ENCODE measurements at regions not wholly inside any gene's neighbourhood (a gene's known extent, or its start where the extent isn't known, plus 50 kb on each side); places are given as distances from the start of the nearest gene placed in this dataset.

- Histone ChIP-seq H3K9me3 (ENCODE audit: insufficient read depth, low read length) (no peaks in the 10 kb centered on the region), H3K27ac (ENCODE audit: low read length) (no peak overlapping the region), H3K27me3 (ENCODE audit: low read depth, low read length) (no peaks in the 10 kb centered on the region), H3K4me2 (ENCODE audit: low read length) (no peak overlapping the region), H3K79me2 (ENCODE audit: low read length) (no peaks in the 10 kb centered on the region), H3K4me3 (ENCODE audit: low read length) (no peak overlapping the region), H2AFZ (ENCODE audit: low read depth, low read length) (no peak overlapping the region), H4K20me1 (ENCODE audit: insufficient read depth, low read length) (no peaks in the 10 kb centered on the region), H3K9ac (ENCODE audit: low read length) (no peak overlapping the region), H3K4me1 (ENCODE audit: low read length) (no peaks in the 10 kb centered on the region), H3K36me3 (replicated peaks; ENCODE audit: low read depth, low read length) (no peaks in the 10 kb centered on the region)
- TF ChIP-seq CTCF (IDR thresholded peaks at IDR 0.05; ENCODE audit: low read depth, low read length) (no peak), EZH2phosphoT487 (IDR thresholded peaks at IDR 0.05; ENCODE audit: low read depth) (no peak)
Observed at GRCh38 chr9:119917175-119917574, 547.9 kb upstream of the BRINP1 start.

DNA sequence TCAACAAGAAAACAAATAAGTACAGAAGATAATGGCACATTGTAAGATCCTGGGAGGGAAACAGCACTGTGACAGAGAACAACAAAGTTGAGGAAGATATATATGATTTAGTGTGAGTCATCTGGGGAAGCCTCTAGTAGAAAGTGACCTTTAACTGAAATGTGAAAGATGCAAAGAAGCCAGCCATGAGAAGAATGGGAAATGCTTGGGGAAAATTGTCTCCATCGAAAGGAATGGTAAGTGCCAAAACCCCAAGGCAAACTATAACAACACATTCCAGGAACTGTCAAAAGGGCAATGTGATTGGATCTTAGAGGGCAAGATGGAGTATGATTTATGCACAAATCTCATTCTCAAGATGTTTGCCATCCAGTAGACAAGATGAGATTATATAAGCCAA, 537.8 kb upstream of the BRINP1 start:
- Histone ChIP-seq H3K79me2 (ENCODE audit: low read length) (no peaks in the 10 kb centered on the region), H3K27me3 (ENCODE audit: low read depth, low read length) (no peaks in the 10 kb centered on the region), H3K27ac (ENCODE audit: low read length) (no peak overlapping the region), H3K36me3 (replicated peaks; ENCODE audit: low read depth, low read length) (no peaks in the 10 kb centered on the region), H2AFZ (ENCODE audit: low read depth, low read length) (no peak overlapping the region), H3K4me2 (ENCODE audit: low read length) (no peak overlapping the region), H3K4me3 (ENCODE audit: low read length) (no peak overlapping the region), H3K9me3 (ENCODE audit: insufficient read depth, low read length) (no peaks in the 10 kb centered on the region), H4K20me1 (ENCODE audit: insufficient read depth, low read length) (no peaks in the 10 kb centered on the region), H3K9ac (ENCODE audit: low read length) (no peak overlapping the region), H3K4me1 (ENCODE audit: low read length) (no peaks in the 10 kb centered on the region)
- no peak for TF ChIP-seq EZH2phosphoT487 (IDR thresholded peaks at IDR 0.05; ENCODE audit: low read depth)
- no peak for TF ChIP-seq CTCF (IDR thresholded peaks at IDR 0.05; ENCODE audit: low read depth, low read length)

DNA sequence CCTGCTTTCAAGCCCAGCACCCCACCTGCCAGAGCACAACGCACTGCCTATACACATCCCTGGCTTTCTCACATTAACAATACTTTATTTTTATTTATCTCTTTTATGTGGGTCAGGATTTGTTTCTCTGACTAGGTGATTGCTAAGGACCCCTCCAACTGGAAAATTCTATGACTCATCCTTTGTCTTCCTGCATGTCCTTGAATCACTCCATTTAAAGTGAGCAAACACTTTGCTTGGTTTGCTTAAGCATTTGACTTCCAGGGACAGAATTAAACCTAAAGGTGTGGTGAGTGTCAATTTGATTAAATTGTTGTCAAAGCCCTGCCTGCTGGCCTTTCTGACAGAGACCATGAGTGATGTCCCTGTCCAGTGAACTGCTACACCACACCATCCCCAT, 536.5 kb upstream of the BRINP1 start:
- Histone ChIP-seq H3K9ac (ENCODE audit: low read length) (no peak overlapping the region), H3K27ac (ENCODE audit: low read length) (no peak overlapping the region), H3K4me2 (ENCODE audit: low read length) (no peak overlapping the region), H3K4me1 (ENCODE audit: low read length) (no peaks in the 10 kb centered on the region), H3K27me3 (ENCODE audit: low read depth, low read length) (no peaks in the 10 kb centered on the region), H3K79me2 (ENCODE audit: low read length) (no peaks in the 10 kb centered on the region), H3K4me3 (ENCODE audit: low read length) (no peak overlapping the region), H4K20me1 (ENCODE audit: insufficient read depth, low read length) (no peaks in the 10 kb centered on the region), H3K36me3 (replicated peaks; ENCODE audit: low read depth, low read length) (no peaks in the 10 kb centered on the region), H2AFZ (ENCODE audit: low read depth, low read length) (no peak overlapping the region), H3K9me3 (ENCODE audit: insufficient read depth, low read length) (no peaks in the 10 kb centered on the region)
- TF ChIP-seq EZH2phosphoT487 (IDR thresholded peaks at IDR 0.05; ENCODE audit: low read depth) = no peak
- no peak for TF ChIP-seq CTCF (IDR thresholded peaks at IDR 0.05; ENCODE audit: low read depth, low read length)

DNA sequence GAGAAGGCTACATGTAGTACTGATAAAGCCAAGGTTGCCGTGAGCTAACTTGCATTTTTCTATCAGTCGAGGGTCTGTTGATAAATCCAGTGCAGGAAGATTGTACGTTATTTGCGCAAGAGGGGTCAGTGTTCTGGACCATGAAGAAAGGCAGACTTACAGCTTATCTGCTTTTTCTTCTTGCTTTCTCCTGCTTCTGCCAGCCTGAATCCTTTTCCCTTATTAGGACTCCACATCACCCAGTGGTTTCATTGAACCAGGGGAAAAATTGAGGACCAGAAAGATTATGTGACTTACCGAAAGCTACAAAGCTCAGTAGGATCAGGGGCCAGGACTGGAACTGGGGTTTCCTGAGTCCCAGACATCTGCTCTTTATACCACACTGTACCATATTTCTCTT, 534.6 kb upstream of the BRINP1 start:
- Histone ChIP-seq H3K4me1 (ENCODE audit: low read length) (no peaks in the 10 kb centered on the region), H4K20me1 (ENCODE audit: insufficient read depth, low read length) (no peaks in the 10 kb centered on the region), H2AFZ (ENCODE audit: low read depth, low read length) (no peak overlapping the region), H3K36me3 (replicated peaks; ENCODE audit: low read depth, low read length) (no peaks in the 10 kb centered on the region), H3K4me2 (ENCODE audit: low read length) (no peak overlapping the region), H3K27me3 (ENCODE audit: low read depth, low read length) (no peaks in the 10 kb centered on the region), H3K9me3 (ENCODE audit: insufficient read depth, low read length) (no peaks in the 10 kb centered on the region), H3K9ac (ENCODE audit: low read length) (no peak overlapping the region), H3K4me3 (ENCODE audit: low read length) (no peak overlapping the region), H3K79me2 (ENCODE audit: low read length) (no peaks in the 10 kb centered on the region), H3K27ac (ENCODE audit: low read length) (no peak overlapping the region)
- no peak for TF ChIP-seq CTCF (IDR thresholded peaks at IDR 0.05; ENCODE audit: low read depth, low read length)
- TF ChIP-seq EZH2phosphoT487 (IDR thresholded peaks at IDR 0.05; ENCODE audit: low read depth) = no peak

Measured in OCI-LY3 (cell line).